Duodenal mucosa (tissue), 2 donors: ENCODE measurements at regions not wholly inside any gene's neighbourhood (a gene's known extent, or its start where the extent isn't known, plus 50 kb on each side); places are given as distances from the start of the nearest gene placed in this dataset.
A peak's percentile ranks its signal among the peaks of the same experiment; 100 is the strongest.

Experiments used
- H3K27ac ChIP-seq: one replicate; pipeline ENCODE4 v1.7.0; 2013; ENCODE audit warnings: low read depth, low read length
- H3K27me3 ChIP-seq, 2 donors: one replicate each; pipeline ENCODE4 v1.7.0; 2013; ENCODE audit warnings: low read length in 2 of 2, control low read depth in 1 of 2; ENCODE audit not compliant: insufficient read depth in 2 of 2, control insufficient read depth in 1 of 2
- H3K36me3 ChIP-seq, 2 donors: one replicate each; pipeline ENCODE4 v1.7.0; 2013; ENCODE audit warnings: low read length in 2 of 2, control low read depth in 1 of 2; ENCODE audit not compliant: insufficient read depth in 2 of 2, control insufficient read depth in 1 of 2
- H3K4me1 ChIP-seq, 2 donors: one replicate each; pipeline ENCODE4 v1.7.0; 2013; ENCODE audit warnings: low read length in 2 of 2, control low read depth in 1 of 2; ENCODE audit not compliant: insufficient read depth in 2 of 2, control insufficient read depth in 1 of 2
- H3K4me3 ChIP-seq, 2 donors: one replicate each; pipeline ENCODE4 v1.7.0; 2013; ENCODE audit warnings: low read length in 2 of 2, low read depth in 1 of 2
- H3K9ac ChIP-seq, 2 donors: one replicate each; pipeline ENCODE4 v1.7.0; 2013; ENCODE audit warnings: low read length in 2 of 2, low read depth in 1 of 2
- H3K9me3 ChIP-seq, 2 donors: one replicate each; pipeline ENCODE4 v1.7.0; 2013; ENCODE audit warnings: low read length in 2 of 2, control low read depth in 1 of 2; ENCODE audit not compliant: control insufficient read depth in 1 of 2

- H3K9ac ChIP-seq, result peak overlapping the region; percentile 13 to 36
- H3K9me3 ChIP-seq, result no peaks in the 10 kb centered on the region
- H3K36me3 ChIP-seq, result no peaks in the 10 kb centered on the region
- peak overlapping the region; percentile 11 to 41 for H3K4me3 ChIP-seq
- H3K27ac ChIP-seq, result peak overlapping the region; percentile 3
- H3K27me3 ChIP-seq, result no peaks in the 10 kb centered on the region
- peaks cover 94% of the 10 kb centered on the region in 2 donors for H3K4me1 ChIP-seq
Measured at GRCh38 chr7:130918129-130919052, 184.4 kb upstream of the KLF14 start.

- H3K36me3 ChIP-seq, result no peaks in the 10 kb centered on the region
- H3K27ac ChIP-seq, result peak overlapping the region; percentile 13
- no peak overlapping the region for H3K4me3 ChIP-seq
- H3K9me3 ChIP-seq, result no peaks in the 10 kb centered on the region
- H3K4me1 ChIP-seq, result peaks cover 89 to 94% of the 10 kb centered on the region in 2 donors
- no peaks in the 10 kb centered on the region for H3K27me3 ChIP-seq
- H3K9ac ChIP-seq, result no peak overlapping the region
Measured at GRCh38 chr7:130919316-130920103, 185.5 kb upstream of the KLF14 start.

- H3K4me1 ChIP-seq, result peaks cover 85 to 91% of the 10 kb centered on the region in 2 donors
- no peak overlapping the region for H3K27ac ChIP-seq
- no peak overlapping the region for H3K9ac ChIP-seq
- H3K27me3 ChIP-seq, result no peaks in the 10 kb centered on the region
- H3K4me3 ChIP-seq, result no peak overlapping the region
- no peaks in the 10 kb centered on the region for H3K9me3 ChIP-seq
- H3K36me3 ChIP-seq, result no peaks in the 10 kb centered on the region
Measured at GRCh38 chr7:130920122-130920521, 186.1 kb upstream of the KLF14 start.

GRCh38 chr7:130921391-130922180 lies 187.6 kb upstream of the KLF14 start:
- Histone ChIP-seq H3K27ac (peak overlapping the region; percentile 87), H3K4me1 (peaks cover 80 to 86% of the 10 kb centered on the region in 2 donors), H3K9me3 (no peaks in the 10 kb centered on the region), H3K4me3 (peak overlapping the region; percentile 58), H3K9ac (peak overlapping the region; percentile 76), H3K36me3 (no peaks in the 10 kb centered on the region), H3K27me3 (no peaks in the 10 kb centered on the region)

- Histone ChIP-seq H3K27me3 (no peaks in the 10 kb centered on the region), H3K9me3 (no peaks in the 10 kb centered on the region), H3K27ac (peak overlapping the region; percentile 87), H3K9ac (peak overlapping the region; percentile 76), H3K36me3 (peaks cover 0 to 3% of the 10 kb centered on the region in 2 donors), H3K4me3 (peak overlapping the region in 1 of 2 donors; percentile 58), H3K4me1 (peaks cover 71 to 77% of the 10 kb centered on the region in 2 donors)
Measured at GRCh38 chr7:130922206-130923112, 188.5 kb upstream of the KLF14 start.

- H3K9ac ChIP-seq, result no peak overlapping the region
- no peaks in the 10 kb centered on the region for H3K27me3 ChIP-seq
- H3K4me3 ChIP-seq, result no peak overlapping the region
- peaks cover 62 to 68% of the 10 kb centered on the region in 2 donors for H3K4me1 ChIP-seq
- no peak overlapping the region for H3K27ac ChIP-seq
- peaks cover 0 to 3% of the 10 kb centered on the region in 2 donors for H3K36me3 ChIP-seq
- no peaks in the 10 kb centered on the region for H3K9me3 ChIP-seq
Measured at GRCh38 chr7:130923365-130923764, 189.4 kb upstream of the KLF14 start.

- peaks cover 56 to 63% of the 10 kb centered on the region in 2 donors for H3K4me1 ChIP-seq
- H3K36me3 ChIP-seq, result peaks cover 0 to 3% of the 10 kb centered on the region in 2 donors
- H3K4me3 ChIP-seq, result no peak overlapping the region
- H3K9me3 ChIP-seq, result no peaks in the 10 kb centered on the region
- H3K9ac ChIP-seq, result peak overlapping the region; percentile 6 to 44
- H3K27ac ChIP-seq, result no peak overlapping the region
- no peaks in the 10 kb centered on the region for H3K27me3 ChIP-seq
Measured at GRCh38 chr7:130923930-130924329, 189.9 kb upstream of the KLF14 start.

GRCh38 chr7:130925136-130925794 lies 191.3 kb upstream of the KLF14 start:
- Histone ChIP-seq H3K27ac (no peak overlapping the region), H3K9ac (no peak overlapping the region), H3K4me1 (peaks cover 43 to 56% of the 10 kb centered on the region in 2 donors)

More at GRCh38 chr7:130925136-130925794, 191.3 kb upstream of the KLF14 start:
- Histone ChIP-seq H3K9me3 (no peaks in the 10 kb centered on the region), H3K4me3 (no peak overlapping the region), H3K36me3 (peaks cover 0 to 3% of the 10 kb centered on the region in 2 donors), H3K27me3 (no peaks in the 10 kb centered on the region)
